ENCODE measurements at regions not wholly inside any gene's neighbourhood (a gene's known extent, or its start where the extent isn't known, plus 50 kb on each side); places are given as distances from the start of the nearest gene placed in this dataset.

DNA sequence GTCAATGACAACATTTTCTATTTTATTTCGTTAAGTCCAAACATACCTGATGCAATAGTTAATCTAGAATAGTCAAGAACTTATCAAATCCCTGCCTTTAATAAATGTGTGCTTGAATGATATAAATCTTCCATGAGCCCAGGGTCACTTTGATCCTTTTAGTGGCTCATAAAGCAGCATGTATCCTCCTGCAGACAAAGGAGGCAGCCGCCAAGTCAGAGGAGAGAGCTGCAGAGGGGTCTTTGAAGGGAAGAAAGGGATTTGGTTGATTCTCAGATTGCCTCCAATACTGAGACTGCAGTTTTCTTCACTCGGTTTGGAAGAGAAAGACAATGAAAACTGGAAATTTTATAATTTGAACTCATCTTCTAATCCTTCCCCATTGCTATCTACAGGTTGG lies 378.4 kb upstream of the PIK3C3 start:
- TF ChIP-seq POLR2A (IDR thresholded peaks at IDR 0.05; ENCODE audit: extremely low read depth, insufficient read length) (no peak), MYC (IDR thresholded peaks at IDR 0.05; ENCODE audit: low read depth, low read length) (no peak)
- TF ChIP-seq, protein P1, sequence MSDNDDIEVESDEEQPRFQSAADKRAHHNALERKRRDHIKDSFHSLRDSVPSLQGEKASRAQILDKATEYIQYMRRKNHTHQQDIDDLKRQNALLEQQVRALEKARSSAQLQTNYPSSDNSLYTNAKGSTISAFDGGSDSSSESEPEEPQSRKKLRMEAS (IDR thresholded peaks at IDR 0.05; ENCODE audit: low read depth, low read length): no peak
- TF ChIP-seq, protein P2, sequence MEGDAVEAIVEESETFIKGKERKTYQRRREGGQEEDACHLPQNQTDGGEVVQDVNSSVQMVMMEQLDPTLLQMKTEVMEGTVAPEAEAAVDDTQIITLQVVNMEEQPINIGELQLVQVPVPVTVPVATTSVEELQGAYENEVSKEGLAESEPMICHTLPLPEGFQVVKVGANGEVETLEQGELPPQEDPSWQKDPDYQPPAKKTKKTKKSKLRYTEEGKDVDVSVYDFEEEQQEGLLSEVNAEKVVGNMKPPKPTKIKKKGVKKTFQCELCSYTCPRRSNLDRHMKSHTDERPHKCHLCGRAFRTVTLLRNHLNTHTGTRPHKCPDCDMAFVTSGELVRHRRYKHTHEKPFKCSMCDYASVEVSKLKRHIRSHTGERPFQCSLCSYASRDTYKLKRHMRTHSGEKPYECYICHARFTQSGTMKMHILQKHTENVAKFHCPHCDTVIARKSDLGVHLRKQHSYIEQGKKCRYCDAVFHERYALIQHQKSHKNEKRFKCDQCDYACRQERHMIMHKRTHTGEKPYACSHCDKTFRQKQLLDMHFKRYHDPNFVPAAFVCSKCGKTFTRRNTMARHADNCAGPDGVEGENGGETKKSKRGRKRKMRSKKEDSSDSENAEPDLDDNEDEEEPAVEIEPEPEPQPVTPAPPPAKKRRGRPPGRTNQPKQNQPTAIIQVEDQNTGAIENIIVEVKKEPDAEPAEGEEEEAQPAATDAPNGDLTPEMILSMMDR (IDR thresholded peaks at IDR 0.05; ENCODE audit: low read depth, low read length): no peak

DNA sequence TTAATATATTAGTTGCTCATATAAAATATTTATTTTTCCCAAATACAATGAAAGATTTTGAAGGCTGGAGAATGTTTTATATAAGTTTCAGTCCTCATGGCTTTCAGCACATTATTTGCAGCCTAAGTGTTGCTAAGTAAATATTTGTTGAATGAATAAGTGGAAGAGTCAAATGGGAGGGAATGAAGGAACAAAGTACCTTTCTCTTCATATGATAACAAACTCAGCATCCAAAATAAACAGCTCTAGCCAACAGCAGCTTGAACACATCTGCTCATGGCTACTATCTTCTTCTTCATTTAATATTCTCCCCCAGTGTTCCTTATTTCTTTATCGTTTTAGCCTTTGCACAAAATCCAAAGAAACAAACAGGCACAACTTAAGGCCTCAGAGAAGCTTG lies 385.2 kb upstream of the PIK3C3 start:
- DNase-seq (ENCODE audit: low read depth): no peak
- TF ChIP-seq, protein P2 (IDR thresholded peaks at IDR 0.05; ENCODE audit: low read depth, low read length): no peak
- TF ChIP-seq POLR2A (IDR thresholded peaks at IDR 0.05; ENCODE audit: extremely low read depth, insufficient read length): no peak
- TF ChIP-seq, protein P1 (IDR thresholded peaks at IDR 0.05; ENCODE audit: low read depth, low read length): no peak
- no peak for TF ChIP-seq MYC (IDR thresholded peaks at IDR 0.05; ENCODE audit: low read depth, low read length)

More for the DNA sequence above, 378.4 kb upstream of the PIK3C3 start:
- no peak for DNase-seq (ENCODE audit: low read depth)
- H3K4me3 ChIP-seq (ENCODE audit: low read depth, low read length): no peak overlapping the region

DNA sequence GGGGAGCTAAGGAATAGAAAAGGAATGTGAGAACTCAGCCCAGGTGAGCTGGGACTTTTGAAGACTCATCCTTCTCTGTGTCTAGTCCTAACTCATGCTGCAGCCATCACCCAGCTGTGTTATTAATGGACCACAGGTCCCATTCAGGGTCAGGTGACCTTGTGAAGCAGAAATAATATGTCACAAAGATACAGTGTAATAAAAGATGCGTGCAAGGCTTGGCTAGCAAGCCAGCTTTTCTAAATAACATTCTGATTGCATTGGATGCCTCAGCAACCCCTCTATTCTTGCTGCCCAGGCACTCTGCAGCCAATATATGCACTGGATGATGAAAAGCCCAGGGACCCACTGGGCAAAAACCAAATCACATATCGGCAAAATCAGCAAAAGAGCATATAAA lies 393.1 kb upstream of the PIK3C3 start:
- TF ChIP-seq, protein P1 (IDR thresholded peaks at IDR 0.05; ENCODE audit: low read depth, low read length): no peak
- TF ChIP-seq MYC (IDR thresholded peaks at IDR 0.05; ENCODE audit: low read depth, low read length): no peak
- DNase-seq (ENCODE audit: low read depth): no peak
- H3K4me3 ChIP-seq (ENCODE audit: low read depth, low read length): no peak overlapping the region

More for the DNA sequence above, 385.2 kb upstream of the PIK3C3 start:
- H3K4me3 ChIP-seq (ENCODE audit: low read depth, low read length): no peak overlapping the region

DNA sequence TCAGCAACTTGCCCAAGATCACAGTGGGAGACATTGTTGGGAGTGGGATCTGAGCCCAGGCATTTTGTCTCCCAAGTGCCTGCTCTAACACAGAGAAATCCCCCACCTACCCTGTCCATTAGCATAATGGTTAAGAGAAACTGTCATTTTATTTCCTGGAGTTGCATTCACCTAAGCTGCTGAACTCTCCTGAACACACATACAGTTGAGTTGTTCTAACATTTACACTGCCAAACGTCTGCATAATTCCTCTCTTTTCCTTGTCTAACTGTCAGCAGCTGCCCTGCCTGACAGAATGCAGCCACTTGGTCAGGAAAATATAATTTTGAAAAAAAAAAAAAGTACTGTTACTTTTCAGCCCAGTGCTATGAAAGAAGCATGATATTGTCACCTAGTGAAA lies 396.3 kb upstream of the PIK3C3 start:
- H3K4me3 ChIP-seq (ENCODE audit: low read depth, low read length): no peak overlapping the region
- DNase-seq (ENCODE audit: low read depth): no peak
- TF ChIP-seq, protein P2 (IDR thresholded peaks at IDR 0.05; ENCODE audit: low read depth, low read length): no peak
- TF ChIP-seq MYC (IDR thresholded peaks at IDR 0.05; ENCODE audit: low read depth, low read length): no peak
- TF ChIP-seq, protein P1 (IDR thresholded peaks at IDR 0.05; ENCODE audit: low read depth, low read length): no peak
- no peak for TF ChIP-seq POLR2A (IDR thresholded peaks at IDR 0.05; ENCODE audit: extremely low read depth, insufficient read length)

DNA sequence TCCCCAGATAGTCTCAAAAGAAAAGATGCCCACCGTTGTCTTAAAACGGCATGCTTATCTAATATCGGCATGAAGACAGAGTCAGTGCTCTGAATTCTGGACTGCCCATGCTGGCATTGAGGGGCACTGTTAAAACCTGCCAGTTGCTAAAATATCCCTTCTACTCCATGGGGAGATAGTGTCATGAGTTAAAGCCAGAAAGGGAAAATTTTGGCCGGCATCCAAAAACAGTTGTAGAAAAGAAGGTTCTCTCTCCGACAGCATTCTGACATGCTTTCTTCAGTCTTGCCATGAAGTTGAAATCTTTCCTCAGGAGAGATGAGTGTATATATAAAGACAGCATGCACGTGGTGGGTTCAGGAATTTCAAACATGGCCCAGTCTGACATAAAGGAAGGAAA lies 401.3 kb upstream of the PIK3C3 start:
- TF ChIP-seq, protein P2 (IDR thresholded peaks at IDR 0.05; ENCODE audit: low read depth, low read length): no peak
- TF ChIP-seq, protein P1 (IDR thresholded peaks at IDR 0.05; ENCODE audit: low read depth, low read length): no peak
- TF ChIP-seq MYC (IDR thresholded peaks at IDR 0.05; ENCODE audit: low read depth, low read length) (no peak), POLR2A (IDR thresholded peaks at IDR 0.05; ENCODE audit: extremely low read depth, insufficient read length) (no peak)
- DNase-seq (ENCODE audit: low read depth): no peak
- no peak overlapping the region for H3K4me3 ChIP-seq (ENCODE audit: low read depth, low read length)

DNA sequence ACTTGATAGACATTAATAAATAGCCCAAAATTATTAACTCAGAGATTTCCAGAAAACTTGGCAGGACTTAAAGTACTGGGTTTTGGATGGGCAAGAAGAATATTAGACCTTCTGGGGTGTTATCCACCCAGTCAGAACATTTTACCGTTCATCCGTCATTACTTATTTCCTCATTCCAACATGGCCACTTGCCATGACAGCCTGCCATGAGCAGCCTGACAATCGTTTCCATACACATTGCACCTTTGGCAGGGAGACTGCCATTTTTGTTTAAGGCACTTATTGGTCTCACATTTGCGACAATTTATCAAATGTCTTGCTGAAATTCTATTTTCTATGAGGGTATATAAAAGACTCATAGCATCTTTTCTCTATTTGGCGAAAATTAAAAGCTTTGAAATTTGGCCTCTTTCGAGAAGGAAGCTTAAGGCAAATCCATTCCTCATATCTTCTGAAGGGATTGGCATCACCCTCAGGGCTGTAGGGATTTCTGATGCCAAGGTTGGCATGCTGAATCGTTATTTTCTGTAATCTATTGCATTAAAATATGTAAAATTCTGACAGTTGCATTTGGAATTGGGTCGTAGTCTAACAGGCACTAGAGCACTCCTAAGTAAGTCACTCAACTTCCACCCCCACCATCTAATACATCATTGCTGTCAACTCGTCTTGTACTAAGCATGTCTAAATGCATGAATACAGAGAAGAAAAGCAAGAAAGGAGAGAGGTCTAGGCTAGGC lies 406.3 kb upstream of the PIK3C3 start:
- no peak overlapping the region for H3K4me3 ChIP-seq (ENCODE audit: low read depth, low read length)
- DNase-seq (ENCODE audit: low read depth): no peak
- TF ChIP-seq, protein P2 (IDR thresholded peaks at IDR 0.05; ENCODE audit: low read depth, low read length): no peak
- no peak for TF ChIP-seq MYC (IDR thresholded peaks at IDR 0.05; ENCODE audit: low read depth, low read length)
- no peak for TF ChIP-seq POLR2A (IDR thresholded peaks at IDR 0.05; ENCODE audit: extremely low read depth, insufficient read length)
- TF ChIP-seq, protein P1 (IDR thresholded peaks at IDR 0.05; ENCODE audit: low read depth, low read length): no peak
